GM20000 (cell line): ENCODE measurements at regions not wholly inside any gene's neighbourhood (a gene's known extent, or its start where the extent isn't known, plus 50 kb on each side); places are given as distances from the start of the nearest gene placed in this dataset.

Source experiments
- DNase-seq: peaks from one replicate; pipeline ENCODE4 v3.0.0; 2012; ENCODE audit warnings: low spot score
- CTCF ChIP-seq: IDR thresholded peaks from 2 replicates; pipeline ENCODE4 v1.5.1; 2012; ENCODE audit warnings: mild to moderate bottlenecking, control low read depth; ENCODE audit errors: extremely low read depth, missing control alignments

- no peak for TF ChIP-seq CTCF
- no peak for DNase-seq
Measured at GRCh38 chr13:105466376-105466775, 1069.1 kb downstream of the EFNB2 start.

GRCh38 chr13:105465745-105466144 is 1069.7 kb downstream of the EFNB2 start, which contains the start of gene DAOA:
Gene DAOA, plus strand, starts transcription at chr13:105466045.
- TF ChIP-seq CTCF: no peak

GRCh38 chr13:105465251-105465650 is 1070.2 kb downstream of the EFNB2 start:
- no peak for TF ChIP-seq CTCF
- no peak for DNase-seq

More at GRCh38 chr13:105465745-105466144, 1069.7 kb downstream of the EFNB2 start, which contains the start of gene DAOA:
- DNase-seq: no peak

GRCh38 chr13:105464249-105464648 is 1071.2 kb downstream of the EFNB2 start:
- DNase-seq: no peak
- no peak for TF ChIP-seq CTCF

- no peak for DNase-seq
- TF ChIP-seq CTCF: no peak
Measured at GRCh38 chr13:105463011-105463501, 1072.4 kb downstream of the EFNB2 start.

GRCh38 chr13:105462098-105462497 is 1073.4 kb downstream of the EFNB2 start:
- no peak for TF ChIP-seq CTCF
- DNase-seq: no peak

GRCh38 chr13:105452895-105453294 is 1082.6 kb downstream of the EFNB2 start:
- no peak for DNase-seq
- TF ChIP-seq CTCF: no peak
